AG09309 (cell line): ENCODE measurements at regions not wholly inside any gene's neighbourhood (a gene's known extent, or its start where the extent isn't known, plus 50 kb on each side); places are given as distances from the start of the nearest gene placed in this dataset.

ENCODE experiments used
- DNase-seq: peaks from one replicate; pipeline ENCODE4 v3.0.0-alpha.2; 2010; ENCODE audit warnings: low read depth
- H3K4me3 ChIP-seq: 2 replicates; pipeline ENCODE4 v1.5.1; 2011; ENCODE audit warnings: mild to moderate bottlenecking, low read depth, low read length, moderate library complexity; ENCODE audit not compliant: control insufficient read depth
- TF ChIP-seq, protein P1 (sequence below): IDR thresholded peaks from 2 replicates; pipeline ENCODE4 v1.5.1; 2011; ENCODE audit warnings: mild to moderate bottlenecking, low read depth, low read length, inconsistent platforms; ENCODE audit not compliant: insufficient read depth, control insufficient read depth; ENCODE audit errors: missing control alignments

DNA sequence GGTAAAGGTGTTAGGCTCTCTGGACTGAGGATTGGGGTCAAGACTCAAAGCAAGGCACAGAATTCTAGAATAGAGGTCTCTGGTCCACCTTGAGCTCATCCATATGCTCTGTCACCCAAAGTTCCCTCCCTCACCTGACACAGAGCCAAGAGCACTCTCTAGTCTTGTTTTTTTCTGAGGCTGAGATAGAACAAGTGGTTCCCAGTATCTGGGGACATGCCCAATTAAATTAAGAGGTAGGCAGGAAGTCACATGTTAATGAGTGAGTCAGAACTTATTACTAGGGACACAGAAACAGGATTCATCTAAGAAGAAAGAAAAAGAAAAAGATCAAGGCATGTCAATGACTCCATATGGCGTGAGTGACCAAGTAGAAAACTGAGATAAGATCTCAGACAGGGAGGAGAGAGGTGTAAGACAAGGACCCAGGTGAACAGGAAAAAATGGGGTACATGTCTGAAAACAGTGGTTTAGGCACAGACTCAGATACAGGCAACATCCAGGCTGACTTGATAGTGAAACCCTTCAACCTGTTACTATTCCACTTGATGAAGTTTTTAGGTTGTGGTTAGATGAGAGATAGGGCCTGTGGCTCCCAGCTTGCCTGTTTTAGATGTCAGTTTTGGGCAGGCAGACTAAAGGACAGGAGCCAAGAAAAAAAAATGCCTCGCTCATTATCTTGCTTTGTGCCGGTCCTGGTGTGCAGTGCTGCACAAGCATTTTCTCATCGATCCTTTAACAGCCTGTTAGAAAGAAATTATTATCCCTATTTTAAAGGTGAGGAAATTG lies 609.9 kb downstream of the CCSER2 start:
- H3K4me3 ChIP-seq, result no peak overlapping the region
- TF ChIP-seq, protein P1, sequence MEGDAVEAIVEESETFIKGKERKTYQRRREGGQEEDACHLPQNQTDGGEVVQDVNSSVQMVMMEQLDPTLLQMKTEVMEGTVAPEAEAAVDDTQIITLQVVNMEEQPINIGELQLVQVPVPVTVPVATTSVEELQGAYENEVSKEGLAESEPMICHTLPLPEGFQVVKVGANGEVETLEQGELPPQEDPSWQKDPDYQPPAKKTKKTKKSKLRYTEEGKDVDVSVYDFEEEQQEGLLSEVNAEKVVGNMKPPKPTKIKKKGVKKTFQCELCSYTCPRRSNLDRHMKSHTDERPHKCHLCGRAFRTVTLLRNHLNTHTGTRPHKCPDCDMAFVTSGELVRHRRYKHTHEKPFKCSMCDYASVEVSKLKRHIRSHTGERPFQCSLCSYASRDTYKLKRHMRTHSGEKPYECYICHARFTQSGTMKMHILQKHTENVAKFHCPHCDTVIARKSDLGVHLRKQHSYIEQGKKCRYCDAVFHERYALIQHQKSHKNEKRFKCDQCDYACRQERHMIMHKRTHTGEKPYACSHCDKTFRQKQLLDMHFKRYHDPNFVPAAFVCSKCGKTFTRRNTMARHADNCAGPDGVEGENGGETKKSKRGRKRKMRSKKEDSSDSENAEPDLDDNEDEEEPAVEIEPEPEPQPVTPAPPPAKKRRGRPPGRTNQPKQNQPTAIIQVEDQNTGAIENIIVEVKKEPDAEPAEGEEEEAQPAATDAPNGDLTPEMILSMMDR, result no peak
- DNase-seq, result no peak

DNA sequence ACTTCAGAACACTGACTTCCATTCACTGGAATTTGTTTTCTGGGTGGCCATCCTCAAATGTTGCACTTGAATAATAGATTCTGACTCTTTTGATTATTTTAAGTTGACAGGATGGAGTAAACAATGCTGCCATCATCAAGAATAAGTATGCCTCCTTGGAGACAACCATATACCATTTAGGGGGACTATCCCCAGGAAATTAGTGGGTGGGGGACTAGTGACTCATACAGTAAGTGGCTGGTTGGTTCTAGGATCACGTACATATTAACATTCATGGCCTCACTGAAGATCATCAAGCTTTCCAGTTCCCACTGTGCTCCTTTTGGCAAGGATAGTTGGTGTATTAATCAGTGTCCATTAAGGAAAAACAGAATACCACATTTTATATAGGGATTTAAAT lies 615.2 kb downstream of the CCSER2 start:
- no peak overlapping the region for H3K4me3 ChIP-seq
- TF ChIP-seq, protein P1, result no peak
- no peak for DNase-seq

DNA sequence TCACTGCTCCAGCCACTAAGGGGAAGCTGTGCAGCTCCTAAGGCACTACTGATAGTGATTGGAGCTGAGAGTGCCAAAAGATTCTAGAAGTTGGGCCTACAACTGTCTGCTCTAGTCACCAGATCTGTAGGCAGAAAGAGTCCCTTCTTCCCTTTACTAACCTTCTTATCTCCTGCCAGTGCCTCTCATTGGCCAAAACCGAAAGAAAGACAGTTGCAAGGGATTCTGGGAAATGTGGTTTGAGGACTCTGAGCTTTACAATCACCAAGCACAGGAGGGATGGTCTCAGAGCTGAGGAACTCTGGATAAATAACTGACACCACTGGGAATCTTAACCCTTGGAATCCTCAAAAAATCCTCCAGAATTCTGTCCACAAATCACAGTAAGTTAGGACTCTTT lies 615.8 kb downstream of the CCSER2 start:
- H3K4me3 ChIP-seq, result no peak overlapping the region
- no peak for DNase-seq
- TF ChIP-seq, protein P1, result no peak

DNA sequence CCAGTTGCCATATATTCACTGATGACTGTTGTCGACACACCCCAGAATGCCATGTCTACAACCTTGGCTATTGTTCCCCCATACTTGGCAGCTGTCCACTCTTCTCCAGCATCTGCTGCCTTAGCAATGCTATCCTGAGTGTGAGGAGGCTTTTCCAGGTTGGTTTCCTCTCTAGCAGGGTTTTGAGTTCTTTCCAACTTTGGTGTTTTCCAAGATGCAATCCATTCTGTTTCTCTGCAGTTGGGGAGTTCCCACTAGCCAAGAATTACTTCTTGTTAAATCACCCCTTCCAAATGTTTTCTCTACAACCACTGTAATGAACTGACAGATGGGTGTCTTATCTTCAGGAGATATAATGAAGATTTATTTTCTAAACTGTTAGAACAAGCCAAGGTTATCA lies 617.4 kb downstream of the CCSER2 start:
- no peak overlapping the region for H3K4me3 ChIP-seq
- DNase-seq, result no peak

DNA sequence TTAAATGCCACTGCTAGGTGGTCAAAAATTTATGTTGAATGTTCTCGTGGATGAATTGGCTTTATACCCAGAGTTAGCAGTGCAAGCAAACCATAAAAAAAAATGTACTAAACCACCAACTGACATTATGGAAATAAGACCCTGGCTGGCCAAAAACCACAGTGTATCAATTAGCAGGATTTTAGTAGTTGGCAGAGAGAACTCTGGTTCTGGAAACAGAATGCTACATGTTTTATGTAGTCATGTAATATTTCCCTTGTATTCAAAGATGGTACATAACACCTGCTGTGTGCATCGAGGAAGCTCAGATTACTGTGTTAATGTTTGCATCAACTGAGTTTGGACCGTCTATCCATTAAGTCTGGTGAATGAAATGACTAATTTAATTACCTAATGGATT lies 618.5 kb downstream of the CCSER2 start:
- no peak for DNase-seq
- TF ChIP-seq, protein P1, result no peak
- H3K4me3 ChIP-seq, result no peak overlapping the region

More for the DNA sequence above, 617.4 kb downstream of the CCSER2 start:
- TF ChIP-seq, protein P1, result no peak

- DNase-seq, result no peak
- H3K4me3 ChIP-seq, result no peak overlapping the region
- TF ChIP-seq, protein P1, result no peak
Observed at GRCh38 chr10:84948644-84949043, 620.3 kb downstream of the CCSER2 start.
